Glutamatergic neuron (in vitro differentiated cells): ENCODE measurements at regions not wholly inside any gene's neighbourhood (a gene's known extent, or its start where the extent isn't known, plus 50 kb on each side); places are given as distances from the start of the nearest gene placed in this dataset.
A peak's percentile ranks its signal among the peaks of the same experiment; 100 is the strongest.

Source experiments
- DNase-seq: peaks from one replicate; pipeline ENCODE4 v3.0.0; 2022
- H3K27ac Mint-ChIP-seq: one replicate; pipeline ENCODE4 v1.8.0; 2020; ENCODE audit warnings: mild to moderate bottlenecking, mixed read lengths, inconsistent platforms; ENCODE audit not compliant: unreplicated experiment
- H3K27me3 Mint-ChIP-seq: one replicate; pipeline ENCODE4 v1.8.0; 2020; ENCODE audit warnings: mild to moderate bottlenecking, moderate library complexity, mixed read lengths, inconsistent platforms; ENCODE audit not compliant: unreplicated experiment
- H3K36me3 Mint-ChIP-seq: one replicate; pipeline ENCODE4 v1.8.0; 2020; ENCODE audit warnings: mild to moderate bottlenecking, mixed read lengths, inconsistent platforms; ENCODE audit not compliant: unreplicated experiment
- H3K4me1 Mint-ChIP-seq: one replicate; pipeline ENCODE4 v1.8.0; 2020; ENCODE audit warnings: mild to moderate bottlenecking, low read depth, mixed read lengths, inconsistent platforms; ENCODE audit not compliant: unreplicated experiment
- H3K4me3 Mint-ChIP-seq: one replicate; pipeline ENCODE4 v1.8.0; 2020; ENCODE audit warnings: mild to moderate bottlenecking, mixed read lengths, inconsistent platforms; ENCODE audit not compliant: unreplicated experiment
- H3K9me3 Mint-ChIP-seq: one replicate; pipeline ENCODE4 v1.8.0; 2020; ENCODE audit warnings: mild to moderate bottlenecking, moderate library complexity, mixed read lengths, inconsistent platforms; ENCODE audit not compliant: unreplicated experiment
- TF ChIP-seq, protein P1 (sequence below): fragments of 200-600 bp; sonication (generic); IDR thresholded peaks from one replicate; pipeline ENCODE4 v1.5.0; 2021; ENCODE audit not compliant: partially characterized antibody, unreplicated experiment

DNA sequence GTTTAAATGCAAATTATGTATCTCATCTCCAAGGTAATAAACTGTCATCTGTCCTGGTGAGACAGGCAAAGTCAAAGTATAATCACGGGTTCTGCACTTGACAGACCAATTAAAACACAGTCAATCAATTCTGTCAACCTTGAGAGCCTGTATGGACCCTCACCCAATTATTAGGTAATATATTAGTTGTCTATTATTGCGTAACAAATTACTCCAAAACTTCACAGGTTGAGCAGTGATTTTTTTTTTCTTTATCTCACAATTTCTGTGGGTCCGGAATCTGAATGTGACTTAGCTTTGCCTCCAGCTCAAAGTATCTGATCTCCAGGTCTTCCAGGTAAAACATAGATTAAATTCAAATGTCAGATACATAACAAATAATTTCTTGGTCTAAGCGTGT lies 707.4 kb upstream of the ARGLU1 start:
- Mint-ChIP-seq H3K36me3 (no peaks in the 10 kb centered on the region), H3K4me3 (no peak overlapping the region), H3K27ac (no peak overlapping the region)

DNA sequence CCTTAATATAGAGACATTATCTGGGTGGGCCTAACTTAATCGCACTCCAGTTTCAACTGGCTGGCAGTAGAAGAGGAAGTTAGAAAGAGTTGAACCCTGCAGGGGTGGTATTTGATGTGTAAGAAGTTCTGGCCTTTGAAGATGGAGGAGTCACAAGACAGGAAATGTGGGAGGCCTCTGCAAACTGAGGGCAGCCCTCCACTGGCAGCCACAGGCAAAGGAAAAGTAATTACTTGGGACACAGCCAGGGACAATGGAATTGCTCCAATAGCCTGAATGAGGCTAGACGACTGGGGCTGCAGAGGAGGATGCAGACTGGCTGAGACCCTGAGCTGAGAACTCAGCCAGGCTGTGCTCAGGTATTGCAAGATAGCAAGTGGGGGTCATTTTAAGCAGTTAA lies 703.3 kb upstream of the ARGLU1 start:
- peaks cover 3% of the 10 kb centered on the region for H3K4me1 Mint-ChIP-seq
- TF ChIP-seq, protein P1, sequence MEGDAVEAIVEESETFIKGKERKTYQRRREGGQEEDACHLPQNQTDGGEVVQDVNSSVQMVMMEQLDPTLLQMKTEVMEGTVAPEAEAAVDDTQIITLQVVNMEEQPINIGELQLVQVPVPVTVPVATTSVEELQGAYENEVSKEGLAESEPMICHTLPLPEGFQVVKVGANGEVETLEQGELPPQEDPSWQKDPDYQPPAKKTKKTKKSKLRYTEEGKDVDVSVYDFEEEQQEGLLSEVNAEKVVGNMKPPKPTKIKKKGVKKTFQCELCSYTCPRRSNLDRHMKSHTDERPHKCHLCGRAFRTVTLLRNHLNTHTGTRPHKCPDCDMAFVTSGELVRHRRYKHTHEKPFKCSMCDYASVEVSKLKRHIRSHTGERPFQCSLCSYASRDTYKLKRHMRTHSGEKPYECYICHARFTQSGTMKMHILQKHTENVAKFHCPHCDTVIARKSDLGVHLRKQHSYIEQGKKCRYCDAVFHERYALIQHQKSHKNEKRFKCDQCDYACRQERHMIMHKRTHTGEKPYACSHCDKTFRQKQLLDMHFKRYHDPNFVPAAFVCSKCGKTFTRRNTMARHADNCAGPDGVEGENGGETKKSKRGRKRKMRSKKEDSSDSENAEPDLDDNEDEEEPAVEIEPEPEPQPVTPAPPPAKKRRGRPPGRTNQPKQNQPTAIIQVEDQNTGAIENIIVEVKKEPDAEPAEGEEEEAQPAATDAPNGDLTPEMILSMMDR: no peak
- H3K9me3 Mint-ChIP-seq: no peaks in the 10 kb centered on the region
- DNase-seq: no peak
- peak overlapping the region; percentile 1 for H3K27ac Mint-ChIP-seq
- H3K36me3 Mint-ChIP-seq: no peaks in the 10 kb centered on the region
- H3K27me3 Mint-ChIP-seq: no peaks in the 10 kb centered on the region
- no peak overlapping the region for H3K4me3 Mint-ChIP-seq

More for the DNA sequence above, 707.4 kb upstream of the ARGLU1 start:
- TF ChIP-seq, protein P1: no peak
- DNase-seq: no peak
- no peaks in the 10 kb centered on the region for H3K27me3 Mint-ChIP-seq
- peaks cover 3% of the 10 kb centered on the region for H3K4me1 Mint-ChIP-seq
- peaks cover 2% of the 10 kb centered on the region for H3K9me3 Mint-ChIP-seq

DNA sequence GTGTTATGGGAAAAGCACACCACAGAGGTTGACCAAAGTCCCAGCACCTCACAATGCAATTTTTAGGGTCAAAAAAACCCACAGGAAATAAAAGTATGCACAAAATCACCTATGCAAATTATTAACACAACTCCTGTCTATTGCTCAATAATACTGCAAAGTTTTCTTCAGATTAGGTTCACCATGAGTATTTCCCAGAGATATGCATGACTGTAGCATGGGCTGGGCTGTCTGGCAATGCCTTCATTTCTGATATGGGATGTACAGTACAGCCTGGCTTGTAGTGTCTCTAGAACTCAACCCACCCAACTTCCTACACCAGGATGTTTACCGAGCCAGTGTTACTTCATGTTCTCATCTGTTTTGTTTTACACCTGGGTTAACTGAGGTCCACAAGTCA lies 698.7 kb upstream of the ARGLU1 start:
- no peak overlapping the region for H3K27ac Mint-ChIP-seq
- TF ChIP-seq, protein P1: no peak

DNA sequence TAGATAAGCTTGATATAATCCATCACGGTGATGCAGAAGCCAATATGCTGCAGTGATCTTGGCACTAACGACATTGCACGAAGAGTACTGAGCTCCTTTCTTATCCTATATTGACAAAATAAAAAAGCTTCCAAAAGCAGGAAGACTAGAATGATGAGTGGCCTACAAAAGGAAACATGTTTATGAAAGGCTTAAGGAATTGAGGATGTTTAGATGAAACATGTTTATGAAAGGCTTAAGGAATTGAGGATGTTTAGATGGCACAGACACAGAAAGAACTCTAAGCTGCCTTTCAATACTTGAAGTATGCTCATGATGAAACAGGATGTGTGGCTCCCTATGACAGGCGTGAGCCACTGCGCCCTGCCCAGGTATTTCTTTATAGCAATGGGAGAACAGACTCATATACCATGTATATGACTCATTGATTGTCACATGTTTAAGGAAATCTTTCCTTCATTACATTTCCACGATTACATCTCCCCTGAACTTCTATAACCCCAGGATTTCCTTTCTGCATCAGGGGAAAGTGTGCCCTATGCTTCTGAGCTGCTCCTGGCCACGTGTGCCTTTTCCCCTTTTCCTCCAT lies 690.8 kb upstream of the ARGLU1 start:
- no peaks in the 10 kb centered on the region for H3K36me3 Mint-ChIP-seq
- no peaks in the 10 kb centered on the region for H3K4me1 Mint-ChIP-seq
- TF ChIP-seq, protein P1: no peak
- no peaks in the 10 kb centered on the region for H3K27me3 Mint-ChIP-seq
- no peak overlapping the region for H3K27ac Mint-ChIP-seq
- no peak for DNase-seq
- H3K9me3 Mint-ChIP-seq: peaks cover 1% of the 10 kb centered on the region
- no peak overlapping the region for H3K4me3 Mint-ChIP-seq

More for the DNA sequence above, 698.7 kb upstream of the ARGLU1 start:
- no peaks in the 10 kb centered on the region for H3K36me3 Mint-ChIP-seq
- H3K4me3 Mint-ChIP-seq: no peak overlapping the region
- H3K4me1 Mint-ChIP-seq: peaks cover 3% of the 10 kb centered on the region
- no peaks in the 10 kb centered on the region for H3K9me3 Mint-ChIP-seq
- no peaks in the 10 kb centered on the region for H3K27me3 Mint-ChIP-seq
- DNase-seq: no peak

DNA sequence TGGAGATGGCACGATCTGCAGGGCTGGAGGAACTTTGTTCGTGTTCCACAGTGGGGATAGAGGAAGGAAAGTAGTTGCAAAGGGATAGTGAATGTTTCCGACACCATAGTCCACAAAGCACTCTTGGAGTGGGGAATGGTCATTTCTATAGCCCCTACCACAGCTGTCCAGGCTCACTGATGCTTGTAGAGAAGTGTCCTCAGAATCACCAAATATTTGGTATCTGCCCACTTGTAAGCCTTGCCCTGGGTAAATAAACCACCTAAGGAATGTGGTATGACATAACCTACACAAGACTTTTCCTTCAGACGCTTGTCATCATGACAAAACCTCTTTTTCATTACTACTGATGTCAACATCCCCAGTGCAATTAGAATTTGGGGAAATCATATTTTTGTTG lies 686.5 kb upstream of the ARGLU1 start:
- TF ChIP-seq, protein P1: no peak
- DNase-seq: no peak
- Mint-ChIP-seq H3K27me3 (no peaks in the 10 kb centered on the region), H3K9me3 (peaks cover 2% of the 10 kb centered on the region), H3K4me1 (peaks cover 3% of the 10 kb centered on the region), H3K27ac (no peak overlapping the region), H3K4me3 (no peak overlapping the region), H3K36me3 (no peaks in the 10 kb centered on the region)
